HG03103 (cell line): ENCODE measurements at regions not wholly inside any gene's neighbourhood (a gene's known extent, or its start where the extent isn't known, plus 50 kb on each side); places are given as distances from the start of the nearest gene placed in this dataset.

Experiments used
- ATAC-seq: cut with Tn5 transposase; IDR thresholded peaks from one replicate; pipeline ENCODE4 v1.9.1; 2021; ENCODE audit warnings: low read depth; ENCODE audit not compliant: unreplicated experiment

DNA sequence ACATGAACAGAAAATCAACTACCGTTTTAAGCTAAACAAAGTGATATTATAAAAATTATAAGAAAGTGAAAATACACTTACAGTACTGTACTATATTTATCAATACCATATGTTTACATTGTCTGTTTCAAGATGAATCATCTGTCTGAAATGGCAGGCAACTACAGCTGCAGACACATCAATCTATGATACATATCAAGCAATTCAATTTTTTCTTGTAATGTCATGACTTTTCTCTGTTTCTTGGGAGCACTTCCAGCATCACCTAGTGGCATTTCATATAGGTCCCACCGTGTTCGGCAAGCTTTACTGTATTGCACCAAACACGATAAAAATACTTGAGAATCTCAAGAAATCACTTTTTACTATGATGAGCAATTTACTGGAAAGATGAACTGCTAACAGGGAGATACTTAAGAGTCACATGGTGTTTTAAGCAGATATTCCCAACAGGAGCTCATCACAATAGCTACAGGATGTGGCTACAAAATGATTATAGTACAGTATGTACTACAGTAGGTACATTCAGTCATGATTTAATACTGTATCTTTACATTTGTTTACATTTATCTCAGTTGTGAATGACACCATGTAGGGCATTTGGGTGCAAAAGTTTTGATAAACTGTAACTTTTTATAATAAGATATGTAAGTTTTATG lies 207.4 kb downstream of the ADAM29 start:
- ATAC-seq: no peak

DNA sequence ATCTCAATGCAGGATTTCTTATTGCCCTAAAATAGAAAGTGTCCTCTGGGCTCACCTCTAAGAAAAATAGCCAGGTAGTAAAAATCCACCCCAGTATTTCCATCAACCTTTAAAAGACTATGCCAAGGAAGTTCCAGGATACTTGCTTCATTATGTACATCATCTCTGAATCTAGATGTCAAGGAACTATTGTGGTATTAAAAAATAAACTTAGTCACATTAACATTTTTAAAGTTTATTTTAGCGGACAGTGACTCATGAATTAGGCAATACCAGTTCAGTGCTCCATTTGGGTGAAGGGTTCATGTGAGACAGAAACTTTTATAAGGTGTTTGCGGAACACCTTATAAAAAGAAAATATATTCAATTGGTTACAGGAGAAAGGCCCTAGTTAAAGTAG lies 209.2 kb downstream of the ADAM29 start:
- no peak for ATAC-seq

DNA sequence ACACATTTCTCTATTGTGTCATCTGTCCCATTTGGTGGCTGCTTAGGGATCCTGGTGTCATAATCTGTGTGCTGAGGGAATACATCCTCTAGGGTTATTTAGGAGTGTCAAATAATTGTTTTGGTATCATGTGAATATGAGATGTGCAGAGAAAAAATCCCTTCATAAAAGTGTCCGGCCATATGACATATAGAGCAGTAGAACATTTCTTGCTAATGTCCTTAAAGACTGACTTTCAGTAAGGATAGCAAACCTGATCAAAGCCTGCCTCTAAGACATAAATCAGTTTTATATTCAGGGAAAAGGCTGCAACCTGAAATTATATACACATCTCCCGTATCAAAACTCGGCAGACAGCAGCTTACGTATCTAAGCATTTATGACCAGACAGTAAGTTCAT lies 211.6 kb downstream of the ADAM29 start:
- no peak for ATAC-seq

DNA sequence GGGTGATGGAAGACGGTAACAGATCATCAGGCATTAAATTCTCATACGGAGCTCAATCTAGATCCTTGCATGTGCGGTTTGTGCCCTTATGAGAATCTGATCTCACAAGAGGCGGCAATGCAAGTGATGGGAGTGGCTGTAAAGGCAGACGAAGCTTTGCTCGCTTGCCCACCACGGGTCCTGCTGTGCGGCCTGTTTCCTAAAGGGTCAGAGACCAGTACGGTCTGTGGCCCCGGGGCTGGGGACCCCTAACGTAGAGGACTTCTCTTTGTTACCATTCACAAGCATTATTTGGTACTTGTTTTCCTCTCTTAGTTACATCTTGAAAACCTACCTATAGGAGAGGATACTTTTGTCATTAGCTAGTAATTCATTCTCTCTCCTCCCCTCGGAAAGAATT lies 221.0 kb downstream of the ADAM29 start:
- no peak for ATAC-seq

DNA sequence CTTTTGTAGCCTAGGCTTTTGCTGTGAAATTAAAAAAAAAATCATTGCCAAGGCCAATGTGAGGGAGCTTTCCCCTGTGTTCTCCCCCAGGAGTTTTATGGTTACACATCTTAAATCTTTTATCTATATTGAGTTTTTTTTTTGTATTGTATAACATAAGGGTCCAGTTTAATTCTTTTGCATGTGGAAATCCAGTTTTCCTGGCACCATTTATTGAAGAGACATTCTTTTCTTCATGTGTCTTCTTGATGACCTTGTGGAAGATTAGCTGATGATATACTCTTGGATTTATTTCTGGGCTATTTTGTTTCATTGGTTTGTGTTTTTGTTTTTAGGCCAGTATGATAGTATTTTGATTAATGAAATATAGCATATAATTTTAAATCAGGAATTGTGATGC lies 225.0 kb downstream of the ADAM29 start:
- no peak for ATAC-seq

DNA sequence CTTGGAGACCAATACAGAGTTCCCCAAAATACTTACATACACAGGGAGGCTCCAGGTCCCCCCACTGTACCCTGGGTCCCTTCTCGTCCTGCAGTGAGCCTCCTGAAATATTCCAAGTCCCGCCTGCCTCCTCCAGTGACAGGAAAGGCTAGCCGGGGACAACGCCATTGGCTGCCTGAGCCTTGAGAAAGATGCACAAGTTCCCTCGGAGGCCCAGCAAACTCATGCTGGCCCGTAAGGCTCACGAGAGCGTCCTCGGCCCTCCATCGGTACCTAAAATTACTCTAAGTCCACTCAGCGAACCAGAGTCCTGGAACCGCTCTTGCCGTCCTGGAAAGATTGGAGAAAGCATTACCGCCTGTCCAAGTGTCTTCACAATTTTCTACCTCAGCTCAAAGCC lies 228.6 kb downstream of the ADAM29 start:
- no peak for ATAC-seq

DNA sequence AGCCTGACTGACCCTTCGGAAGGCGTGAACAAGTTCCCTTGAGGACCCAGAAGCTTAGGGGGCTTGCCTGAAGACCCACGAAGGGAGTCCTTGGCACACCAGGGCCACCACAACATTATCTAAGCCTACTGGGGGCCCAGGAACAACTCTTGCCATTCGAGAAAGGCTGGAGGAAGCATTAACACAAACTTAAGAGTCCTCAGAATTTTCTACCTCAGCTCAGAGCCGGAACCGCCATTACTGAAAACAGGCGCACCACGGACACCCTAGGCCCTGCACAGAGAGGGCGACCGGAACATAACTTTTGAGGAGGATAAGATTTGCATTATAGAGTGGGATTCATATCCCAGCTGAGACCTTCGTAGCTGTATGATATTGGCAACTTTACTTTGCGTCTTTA lies 229.1 kb downstream of the ADAM29 start:
- ATAC-seq: no peak

DNA sequence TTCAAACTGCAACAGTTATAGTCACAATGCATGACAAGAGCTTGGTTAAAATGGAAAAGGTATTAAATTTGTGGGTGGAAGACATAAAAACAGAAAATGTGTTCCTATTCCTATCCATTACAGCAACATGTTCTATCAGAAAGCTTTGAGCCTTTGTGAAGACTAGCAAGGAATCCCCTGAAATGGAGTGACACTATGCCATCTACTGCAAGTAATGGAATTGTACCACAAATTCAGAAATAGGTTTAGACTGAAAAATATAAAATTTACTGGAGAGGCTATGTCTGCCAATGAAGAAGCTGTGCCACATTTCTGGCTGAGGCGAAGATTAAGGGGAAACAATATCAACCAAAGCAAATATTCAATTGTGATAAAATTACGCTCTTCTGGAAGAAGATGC lies 247.9 kb downstream of the ADAM29 start:
- ATAC-seq: no peak

DNA sequence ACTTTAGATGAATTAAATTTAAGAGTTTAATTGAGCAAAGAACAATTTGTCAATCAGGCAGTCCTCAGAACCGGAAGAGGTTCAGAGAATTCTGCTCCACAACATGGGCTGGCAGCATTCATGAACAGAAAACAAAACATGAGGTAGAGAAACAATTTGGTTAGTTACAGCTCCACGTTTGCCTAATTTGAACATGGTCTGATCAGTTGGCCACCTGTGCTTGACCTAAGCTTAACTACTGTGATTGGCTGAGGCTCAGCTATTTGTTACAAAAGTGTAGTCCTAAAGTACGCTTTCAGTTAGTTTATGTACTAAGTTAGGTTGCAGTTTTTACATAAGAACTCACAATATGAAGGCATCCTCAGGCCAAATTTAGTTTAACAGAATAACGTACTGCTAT lies 258.6 kb downstream of the ADAM29 start:
- ATAC-seq: no peak

DNA sequence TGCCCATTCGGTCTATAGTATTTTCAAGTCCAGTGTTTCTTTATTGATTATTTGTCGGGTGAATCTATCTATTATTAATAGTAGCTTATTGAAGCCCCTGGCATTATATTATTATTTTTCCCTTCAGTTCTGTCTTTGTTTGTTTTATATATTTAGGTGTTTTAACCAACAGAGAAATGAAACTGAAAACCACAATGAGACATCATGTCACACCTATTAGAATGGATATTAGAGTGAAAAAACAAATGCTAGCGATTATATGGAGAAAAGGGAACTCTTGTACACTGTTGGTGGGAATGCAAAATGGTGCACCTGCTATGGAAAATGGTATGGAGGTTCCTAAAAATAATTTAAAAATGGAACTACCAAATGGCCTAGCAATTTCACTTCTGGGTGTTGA lies 272.5 kb downstream of the ADAM29 start:
- no peak for ATAC-seq

DNA sequence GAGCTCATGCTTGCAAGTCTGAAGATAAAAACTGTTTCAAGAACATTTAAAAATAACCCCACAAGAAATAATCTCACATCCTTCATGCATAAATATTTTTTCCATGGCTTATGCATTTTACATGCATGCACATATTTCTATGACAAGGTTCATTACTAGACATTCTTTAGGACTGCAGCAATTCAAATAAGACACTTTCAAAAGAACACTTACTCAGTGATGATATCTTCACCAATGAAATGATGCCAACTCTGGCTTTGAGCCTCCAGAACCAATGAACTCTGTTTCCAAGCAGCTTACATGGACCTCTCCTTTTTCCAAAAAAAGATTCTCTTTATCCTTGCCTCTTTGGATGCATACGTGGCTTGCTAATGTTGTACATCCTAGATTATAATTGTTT lies 279.9 kb downstream of the ADAM29 start:
- no peak for ATAC-seq

DNA sequence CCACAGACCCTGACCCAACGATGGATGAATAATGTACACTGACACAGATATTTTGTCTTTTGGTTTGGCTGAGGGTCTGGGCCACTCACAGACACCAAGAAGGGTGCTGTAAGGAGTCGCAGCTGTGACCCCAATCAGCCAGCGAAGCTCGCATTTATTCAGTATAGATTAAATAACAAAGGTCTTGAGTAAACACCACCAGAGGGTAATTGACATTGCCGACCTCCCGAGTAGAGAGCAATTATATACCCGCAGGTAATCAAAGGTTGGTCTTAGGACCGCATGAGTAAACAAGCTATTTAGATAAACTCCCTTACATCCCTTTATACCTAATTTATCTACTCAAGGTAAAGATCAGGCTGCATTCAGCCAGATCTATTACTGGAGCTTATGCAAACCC lies 297.1 kb downstream of the ADAM29 start:
- no peak for ATAC-seq

DNA sequence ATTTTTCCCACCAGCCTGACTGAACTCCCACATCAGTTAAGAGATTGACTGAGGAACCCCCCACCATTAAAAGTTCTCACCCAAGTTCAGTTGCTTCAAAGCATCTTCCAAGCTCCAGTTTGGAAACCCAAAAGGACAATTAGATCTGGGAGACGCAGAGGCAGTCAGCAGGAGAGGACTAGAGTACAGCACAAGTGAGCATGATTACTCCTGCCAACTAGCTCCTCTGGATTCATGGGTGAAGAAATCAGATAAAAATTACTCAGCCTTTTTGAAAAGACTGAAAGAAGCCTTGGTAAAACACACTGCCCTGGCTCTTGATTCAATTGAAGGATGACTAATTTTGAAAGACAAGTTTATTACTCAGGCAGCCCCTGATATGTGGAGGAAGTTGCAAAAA lies 297.5 kb downstream of the ADAM29 start:
- ATAC-seq: no peak

DNA sequence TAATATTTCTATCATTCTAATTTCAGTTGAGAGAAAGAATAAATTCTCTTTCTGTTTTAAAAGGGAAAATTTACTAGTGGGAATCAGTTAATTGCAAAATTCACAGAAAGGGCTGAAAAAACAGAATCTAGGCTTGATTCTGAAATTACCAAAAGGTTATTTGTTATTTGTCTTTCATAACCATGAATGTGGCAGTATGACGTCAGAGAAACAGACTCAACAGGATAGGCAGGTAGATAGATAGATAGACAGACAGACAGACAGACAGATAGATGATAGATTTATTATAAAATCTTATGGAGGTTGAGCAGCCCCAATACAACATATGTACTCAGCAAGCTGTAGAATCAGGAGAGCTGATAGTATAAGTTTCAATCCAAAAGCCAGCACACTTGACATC lies 311.0 kb downstream of the ADAM29 start:
- ATAC-seq: no peak

DNA sequence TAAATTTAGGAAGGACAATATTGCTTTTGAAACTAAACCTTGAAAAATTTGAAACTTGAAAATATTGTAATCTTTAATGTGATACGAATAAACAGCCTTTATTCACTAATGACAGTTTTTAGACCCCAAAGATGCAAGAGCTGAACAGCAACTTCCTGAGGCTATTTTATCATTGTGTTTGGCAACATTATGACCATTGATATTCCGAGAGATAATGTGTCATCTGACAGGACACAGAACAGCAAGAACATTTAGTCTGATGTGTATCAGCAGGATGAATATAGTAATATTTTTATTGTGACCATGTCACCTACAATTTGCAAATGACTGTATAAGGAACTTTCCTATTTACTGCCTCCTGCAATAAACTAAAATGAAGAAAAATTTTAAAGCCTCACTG lies 316.0 kb downstream of the ADAM29 start:
- no peak for ATAC-seq

DNA sequence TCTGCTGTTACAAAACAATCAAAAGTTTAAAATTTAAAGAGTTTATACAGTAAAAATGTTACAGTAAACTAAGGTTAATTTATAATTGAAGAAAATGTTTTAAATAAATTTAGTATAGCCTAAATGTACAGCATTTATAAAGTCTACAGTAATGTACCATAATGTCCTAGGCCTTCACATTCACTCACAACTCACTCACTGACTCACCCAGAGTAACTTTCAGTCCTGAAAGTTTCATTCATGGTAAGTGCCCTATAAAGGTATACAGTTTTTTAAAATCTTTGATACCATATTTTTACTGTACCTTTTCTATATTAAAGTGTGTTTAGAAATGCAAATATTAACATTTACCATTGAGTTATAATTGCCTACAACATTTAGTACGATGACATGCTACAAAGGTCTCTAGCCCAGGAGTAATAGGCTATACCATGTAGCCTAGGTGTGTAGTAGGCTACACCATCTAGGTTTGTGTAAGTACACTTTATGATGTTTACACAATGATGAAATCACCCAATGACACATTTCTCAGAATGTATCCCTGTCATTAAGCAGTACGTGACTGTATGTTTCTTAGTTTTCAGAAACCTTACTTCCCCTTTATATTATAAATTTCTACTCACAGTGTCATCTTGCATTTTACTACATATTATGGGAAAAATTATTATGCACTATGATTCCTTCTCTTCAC lies 320.8 kb downstream of the ADAM29 start:
- no peak for ATAC-seq

DNA sequence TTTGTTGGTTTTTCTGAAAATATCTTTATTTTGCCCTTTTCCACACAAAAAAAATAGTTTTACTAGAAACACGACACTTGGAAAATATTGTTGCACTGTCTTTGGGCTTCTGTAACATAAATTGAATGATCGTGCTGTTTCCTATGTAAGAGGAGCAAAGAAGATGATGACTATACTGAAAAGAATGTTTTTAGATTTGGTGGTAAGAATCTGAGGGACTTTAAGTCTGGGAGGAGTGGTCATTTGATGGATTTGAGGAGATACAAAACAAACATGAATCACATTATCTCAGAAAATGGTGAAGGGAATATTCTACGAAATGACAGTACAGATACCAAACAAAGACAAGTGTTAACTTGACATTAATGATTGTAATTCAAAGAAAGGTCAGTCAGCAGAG lies 328.8 kb downstream of the ADAM29 start:
- ATAC-seq: no peak

DNA sequence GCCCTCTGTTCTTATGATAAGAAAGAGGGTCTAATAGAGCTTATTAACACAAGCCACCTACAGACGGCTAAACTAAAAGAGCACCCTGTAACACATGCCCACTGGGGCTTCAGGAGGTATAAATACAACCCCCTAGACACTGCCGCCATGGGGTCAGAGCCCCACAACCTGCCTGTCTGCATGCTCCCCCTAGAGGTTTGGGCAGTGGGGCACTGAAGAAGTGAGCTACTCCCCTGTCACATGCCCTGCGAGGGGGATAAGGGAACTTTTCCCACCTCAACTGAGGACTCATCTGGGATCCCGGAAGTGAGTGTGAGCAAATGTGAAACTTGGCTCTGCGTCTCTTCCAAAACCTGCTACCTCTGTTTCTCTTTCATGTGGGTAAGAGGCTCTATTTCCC lies 334.5 kb downstream of the ADAM29 start:
- ATAC-seq: no peak

DNA sequence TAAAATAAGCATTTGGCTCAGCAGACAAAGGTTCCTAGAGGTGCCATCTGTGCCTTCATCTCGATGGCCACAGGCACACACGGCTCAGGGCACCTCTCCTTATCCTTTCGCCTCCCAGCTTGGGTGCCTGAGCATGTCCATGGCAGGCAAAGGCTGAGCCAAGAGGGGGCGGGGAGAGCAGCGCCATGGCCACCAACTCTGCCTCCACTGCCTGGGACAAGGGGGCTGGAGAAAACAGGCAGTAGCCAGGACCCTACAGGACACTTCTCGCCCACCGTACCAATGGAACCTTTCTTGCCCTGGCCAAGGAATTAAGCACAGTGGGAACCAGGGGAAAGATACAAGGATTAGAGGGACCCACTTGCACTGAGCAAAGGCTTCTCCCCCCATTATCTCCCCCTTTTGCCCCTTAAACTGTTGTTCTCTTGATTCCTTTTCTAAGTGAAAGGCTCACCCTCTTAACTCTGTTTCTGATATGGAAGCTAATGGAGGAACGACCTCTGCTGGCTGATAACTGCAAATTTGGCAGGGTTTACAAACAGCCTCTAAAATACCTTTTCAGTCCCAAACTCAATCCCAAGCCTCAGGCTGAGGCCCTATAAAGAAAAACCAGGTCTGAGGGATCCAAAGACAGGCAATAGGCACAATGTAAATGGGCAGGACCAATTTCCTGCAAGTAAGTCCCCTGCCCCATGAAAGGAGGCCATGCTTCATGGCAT lies 335.2 kb downstream of the ADAM29 start:
- ATAC-seq: no peak

DNA sequence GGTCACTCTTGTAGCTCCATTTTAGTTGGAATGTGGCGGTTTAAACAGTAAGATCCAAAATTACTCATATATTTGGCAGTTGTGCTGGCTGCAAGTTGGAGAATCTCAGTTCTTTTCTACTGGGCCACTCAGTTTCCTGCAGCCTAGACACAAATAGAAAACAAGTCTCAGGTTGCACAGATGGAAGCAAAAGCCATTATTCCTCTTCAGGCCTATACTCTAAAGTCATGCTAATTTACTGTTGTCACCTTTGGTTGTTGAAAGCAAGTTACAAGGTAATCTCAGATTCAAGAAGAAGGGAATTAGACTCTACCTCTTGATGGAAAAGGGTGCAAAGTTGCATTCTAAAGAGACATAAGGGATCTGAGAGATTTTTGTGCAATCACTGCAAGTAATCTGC lies 345.4 kb downstream of the ADAM29 start:
- no peak for ATAC-seq

DNA sequence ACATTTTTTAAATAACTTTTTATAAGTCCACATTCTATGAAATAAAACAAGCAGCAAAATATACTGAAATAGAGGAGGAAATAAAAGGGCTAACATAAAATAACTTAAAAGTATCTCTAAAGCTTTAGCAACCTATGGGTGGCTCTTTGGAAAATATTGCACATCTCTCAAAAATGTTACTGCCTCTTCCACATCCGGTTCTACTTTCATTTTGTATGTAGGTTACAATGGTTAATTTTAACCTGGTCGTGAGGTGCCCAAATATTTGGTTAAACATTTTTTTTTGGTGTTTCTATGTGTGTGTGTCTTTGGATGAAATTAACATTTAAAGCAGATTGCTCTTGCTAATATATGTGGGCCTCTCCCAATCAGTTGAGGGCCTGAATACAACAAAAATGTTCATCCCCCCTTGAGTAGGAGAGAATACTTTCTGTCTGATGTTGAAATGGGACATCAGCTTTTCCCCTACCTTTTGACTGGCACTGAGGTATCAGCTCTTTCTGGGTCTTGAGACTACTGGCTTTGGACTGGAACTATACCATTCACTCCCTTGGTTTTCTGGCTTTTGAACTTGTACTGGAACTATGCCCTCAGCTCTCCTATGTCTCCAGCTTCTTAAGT lies 353.0 kb downstream of the ADAM29 start:
- no peak for ATAC-seq
